ENCODE measurements at regions not wholly inside any gene's neighbourhood (a gene's known extent, or its start where the extent isn't known, plus 50 kb on each side); places are given as distances from the start of the nearest gene placed in this dataset.

- no peak for TF ChIP-seq CTCF (CRISPR knock-in tag; IDR thresholded peaks at IDR 0.05)
- TF ChIP-seq ISX (CRISPR knock-in tag; conservative IDR thresholded peaks at IDR 0.05), result no peak
- TF ChIP-seq SMAD1 (CRISPR knock-in tag; IDR thresholded peaks at IDR 0.05; ENCODE audit: borderline replicate concordance, low read depth), result no peak
- TF ChIP-seq GMEB2 (CRISPR knock-in tag; IDR thresholded peaks at IDR 0.05; ENCODE audit: low read depth), result no peak
- no peak for TF ChIP-seq SMC3 (IDR thresholded peaks at IDR 0.05; ENCODE audit: low read length)
- no peak for TF ChIP-seq ZBTB8A (CRISPR knock-in tag; IDR thresholded peaks at IDR 0.05; ENCODE audit: borderline replicate concordance, low read depth)
Measured at GRCh38 chr5:124649491-124650146, 96.8 kb downstream of the ZNF608 start.
